IMR-90 (cell line): ENCODE measurements at regions not wholly inside any gene's neighbourhood (a gene's known extent, or its start where the extent isn't known, plus 50 kb on each side); places are given as distances from the start of the nearest gene placed in this dataset.

Experiments
- ATAC-seq: fragments of 200-7000 bp; cut with Tn5 transposase; 2 replicates; pipeline ENCODE4 v1.9.1; 2020; ENCODE audit warnings: low read depth, mild to moderate bottlenecking, moderate library complexity
- BruUV-seq: library from RNA; stranded (reverse); fragments of 400-500 nt; replicated peaks from 2 replicates; lab custom pipeline; 2021; lab: Mats Ljungman, UMichigan
- CTCF ChIA-PET: fragments of 300-600 bp; formaldehyde crosslinking; extraction: SDS; loops from one replicate; lab custom pipeline; 2021; ENCODE audit warnings: antibody characterized with exemption; lab: Yijun Ruan, JAX
- POLR2A ChIA-PET: fragments of 300-600 bp; sonication (Branson Sonifier 250); formaldehyde crosslinking; loops from one replicate; lab custom pipeline; 2022; ENCODE audit warnings: antibody characterized with exemption; ENCODE audit not compliant: unreplicated experiment; lab: Charles Lee
- DNase-seq: peaks from one replicate; pipeline ENCODE4 v3.0.0; 2013
- H2AFZ ChIP-seq: replicated peaks from 2 replicates; pipeline ENCODE3; 2013; ENCODE audit warnings: low read length, mild to moderate bottlenecking; ENCODE audit not compliant: poor library complexity
- H2AK5ac ChIP-seq: 2 replicates; pipeline ENCODE4 v1.6.1; 2013; ENCODE audit warnings: low read depth, low read length, inconsistent platforms
- H2AK9ac ChIP-seq: replicated peaks from 2 replicates; pipeline ENCODE3; 2013; ENCODE audit warnings: mild to moderate bottlenecking, low read depth, low read length, moderate library complexity; ENCODE audit not compliant: poor library complexity
- H2BK120ac ChIP-seq: 2 replicates; pipeline ENCODE4 v1.6.1; 2013; ENCODE audit warnings: low read depth, low read length, inconsistent platforms
- H2BK15ac ChIP-seq: 3 replicates; pipeline ENCODE4 v1.6.1; 2013; ENCODE audit warnings: low read depth, low read length, inconsistent platforms
- H2BK20ac ChIP-seq: 2 replicates; pipeline ENCODE4 v1.6.1; 2013; ENCODE audit warnings: low read depth, mild to moderate bottlenecking, inconsistent platforms, low read length, moderate library complexity
- H2BK5ac ChIP-seq: 2 replicates; pipeline ENCODE4 v1.6.1; 2013; ENCODE audit warnings: mild to moderate bottlenecking, low read depth, low read length, inconsistent platforms; ENCODE audit not compliant: poor library complexity, severe bottlenecking
- H3K14ac ChIP-seq: replicated peaks from 2 replicates; pipeline ENCODE4 v1.6.1; 2013; ENCODE audit warnings: low read depth, low read length, inconsistent platforms
- H3K18ac ChIP-seq: 2 replicates; pipeline ENCODE4 v1.6.1; 2013; ENCODE audit warnings: low read depth, low read length, control low read depth
- H3K23ac ChIP-seq: 2 replicates; pipeline ENCODE4 v1.6.1; 2013; ENCODE audit warnings: low read depth, low read length, inconsistent platforms
- H3K27ac ChIP-seq: 2 replicates; pipeline ENCODE4 v1.5.1; 2013; ENCODE audit warnings: mild to moderate bottlenecking, control low read depth, low read length; ENCODE audit not compliant: insufficient read depth
- H3K27me3 ChIP-seq: 2 replicates; pipeline ENCODE4 v1.6.1; 2013; ENCODE audit warnings: low read length; ENCODE audit not compliant: control insufficient read depth, insufficient read depth
- H3K36me3 ChIP-seq: 2 replicates; pipeline ENCODE4 v1.6.1; 2013; ENCODE audit warnings: low read length, mixed read lengths; ENCODE audit not compliant: control insufficient read depth, insufficient read depth
- H3K4ac ChIP-seq: 2 replicates; pipeline ENCODE4 v1.6.1; 2013; ENCODE audit warnings: low read depth, low read length, inconsistent platforms
- H3K4me1 ChIP-seq: 2 replicates; pipeline ENCODE4 v1.6.1; 2013; ENCODE audit warnings: low read length, mixed read lengths; ENCODE audit not compliant: control insufficient read depth, insufficient read depth
- H3K4me2 ChIP-seq: 2 replicates; pipeline ENCODE4 v1.6.1; 2013; ENCODE audit warnings: low read depth, mild to moderate bottlenecking, control low read depth, low read length, moderate library complexity
- H3K4me3 ChIP-seq: 2 replicates; pipeline ENCODE4 v1.5.1; 2013; ENCODE audit warnings: low read depth, mild to moderate bottlenecking, control low read depth, low read length, moderate library complexity; ENCODE audit not compliant: insufficient read depth
- H3K56ac ChIP-seq: 2 replicates; pipeline ENCODE4 v1.6.1; 2013; ENCODE audit warnings: low read length, inconsistent platforms; ENCODE audit not compliant: insufficient read depth; ENCODE audit errors: extremely low read depth
- H3K79me1 ChIP-seq, 2 experiments: 2 replicates each; pipeline ENCODE4 v1.6.1; 2013; ENCODE audit warnings: low read length in 2 of 2, inconsistent platforms in 1 of 2, low read depth in 1 of 2
- H3K9ac ChIP-seq: 2 replicates; pipeline ENCODE4 v1.6.1; 2013; ENCODE audit warnings: low read depth, low read length, control low read depth
- H3K9me1 ChIP-seq: 2 replicates; pipeline ENCODE4 v1.6.1; 2013; ENCODE audit warnings: low read length, inconsistent platforms; ENCODE audit not compliant: insufficient read depth
- H3K9me3 ChIP-seq: 2 replicates; pipeline ENCODE4 v1.6.1; 2013; ENCODE audit warnings: low read length; ENCODE audit not compliant: control insufficient read depth, insufficient read depth
- H4K20me1 ChIP-seq: 2 replicates; pipeline ENCODE4 v1.6.1; 2013; ENCODE audit warnings: low read length, inconsistent platforms; ENCODE audit not compliant: insufficient read depth
- H4K5ac ChIP-seq: 2 replicates; pipeline ENCODE4 v1.6.1; 2013; ENCODE audit warnings: mild to moderate bottlenecking, low read depth, low read length, control low read depth
- H4K8ac ChIP-seq, 2 experiments: 2 replicates each; pipeline ENCODE4 v1.6.1; 2013; ENCODE audit warnings: low read depth in 2 of 2, low read length in 2 of 2, control low read depth in 1 of 2, inconsistent platforms in 1 of 2
- H4K91ac ChIP-seq: 2 replicates; pipeline ENCODE4 v1.6.1; 2013; ENCODE audit warnings: low read depth, low read length, inconsistent platforms; ENCODE audit not compliant: insufficient read depth
- CEBPB ChIP-seq: IDR thresholded peaks from 2 replicates; pipeline ENCODE4 v1.6.1; 2012; ENCODE audit warnings: low read depth, low read length, improper control_type of control experiment
- dilution Hi-C: fragments of 300-500 bp; cut with HindIII; formaldehyde crosslinking; loops from one replicate; pipeline ENCODE4 v1.14.3; 2018; ENCODE audit warnings: low sequenced_read_pairs; ENCODE audit not compliant: unreplicated experiment
- in situ Hi-C: fragments of 300-500 bp; cut with MboI; formaldehyde crosslinking; loops from 3 replicates; pipeline ENCODE4 v1.14.3; 2019; ENCODE audit warnings: low sequenced_read_pairs, inconsistent platforms, mixed read lengths
- intact Hi-C: fragments of 100-400 bp; cut with micrococcal nuclease; formaldehyde crosslinking; loops from 2 replicates; pipeline ENCODE4 v1.10.0; 2022
- TF ChIP-seq, protein P1 (sequence below): conservative IDR thresholded peaks from 2 replicates; pipeline ENCODE4 v1.5.1; 2012; ENCODE audit warnings: mild to moderate bottlenecking, low read depth, low read length, improper control_type of control experiment

DNA sequence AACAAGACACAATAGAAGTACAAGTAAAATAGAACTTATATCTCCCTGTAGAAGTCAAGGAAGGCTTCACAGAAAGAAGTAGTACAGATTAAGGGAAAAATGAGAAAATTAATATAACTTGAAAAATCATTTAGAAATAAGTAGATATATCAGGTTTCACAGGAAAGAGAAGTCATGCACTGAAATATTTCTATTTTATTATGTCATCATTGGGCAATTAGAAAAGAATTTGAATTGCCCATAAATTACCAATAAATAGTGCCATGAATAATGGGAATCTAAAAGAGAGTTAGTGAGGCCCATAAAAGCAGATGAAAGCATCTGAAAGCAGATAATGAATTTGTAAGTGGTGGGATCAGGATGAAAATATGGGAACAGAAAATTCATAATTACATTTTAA, 1597.8 kb downstream of the PLA2G4A start:
- dilution Hi-C loops (no loop called here), intact Hi-C loops (no loop called here), in situ Hi-C loops (no loop called here)
- H3K56ac ChIP-seq = no peak overlapping the region; the same call in 1 of the 2 replicates
- H3K23ac ChIP-seq = no peak overlapping the region
- no peaks in the 10 kb centered on the region for H3K9me3 ChIP-seq
- POLR2A ChIA-PET = no interaction called here
- H3K27me3 ChIP-seq = no peaks in the 10 kb centered on the region
- BruUV-seq = no TSS peak
- H4K91ac ChIP-seq = no peak overlapping the region
- peak overlapping the region; percentile 87 for H2BK5ac ChIP-seq
- TF ChIP-seq, protein P1, sequence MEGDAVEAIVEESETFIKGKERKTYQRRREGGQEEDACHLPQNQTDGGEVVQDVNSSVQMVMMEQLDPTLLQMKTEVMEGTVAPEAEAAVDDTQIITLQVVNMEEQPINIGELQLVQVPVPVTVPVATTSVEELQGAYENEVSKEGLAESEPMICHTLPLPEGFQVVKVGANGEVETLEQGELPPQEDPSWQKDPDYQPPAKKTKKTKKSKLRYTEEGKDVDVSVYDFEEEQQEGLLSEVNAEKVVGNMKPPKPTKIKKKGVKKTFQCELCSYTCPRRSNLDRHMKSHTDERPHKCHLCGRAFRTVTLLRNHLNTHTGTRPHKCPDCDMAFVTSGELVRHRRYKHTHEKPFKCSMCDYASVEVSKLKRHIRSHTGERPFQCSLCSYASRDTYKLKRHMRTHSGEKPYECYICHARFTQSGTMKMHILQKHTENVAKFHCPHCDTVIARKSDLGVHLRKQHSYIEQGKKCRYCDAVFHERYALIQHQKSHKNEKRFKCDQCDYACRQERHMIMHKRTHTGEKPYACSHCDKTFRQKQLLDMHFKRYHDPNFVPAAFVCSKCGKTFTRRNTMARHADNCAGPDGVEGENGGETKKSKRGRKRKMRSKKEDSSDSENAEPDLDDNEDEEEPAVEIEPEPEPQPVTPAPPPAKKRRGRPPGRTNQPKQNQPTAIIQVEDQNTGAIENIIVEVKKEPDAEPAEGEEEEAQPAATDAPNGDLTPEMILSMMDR = no peak
- TF ChIP-seq CEBPB = peak; percentile 30; the same call in 1 of the 2 replicates
- no peak overlapping the region for H3K9ac ChIP-seq
- H4K5ac ChIP-seq = no peak overlapping the region
- H3K27ac ChIP-seq = no peak overlapping the region
- no peaks in the 10 kb centered on the region for H3K36me3 ChIP-seq
- H3K4me3 ChIP-seq = no peak overlapping the region
- peak; percentile 31 for DNase-seq
- no peaks in the 10 kb centered on the region for H3K4me1 ChIP-seq
- no peak overlapping the region for H2AFZ ChIP-seq
- CTCF ChIA-PET = no interaction called here
- H3K4ac ChIP-seq = no peak overlapping the region
- H3K9me1 ChIP-seq = no peaks in the 10 kb centered on the region
- H3K4me2 ChIP-seq = no peak overlapping the region
- H2BK120ac ChIP-seq = peak overlapping the region; percentile 35; the same call in 1 of the 2 replicates
- peak overlapping the region; percentile 35; the same call in 1 of the 2 replicates for H3K18ac ChIP-seq
- no peak overlapping the region for H3K14ac ChIP-seq
- H2BK15ac ChIP-seq = no peak overlapping the region
- H3K79me1 ChIP-seq = no peaks in the 10 kb centered on the region
- H4K8ac ChIP-seq = no peak overlapping the region; a peak in 1 of 4 replicates
- no peak overlapping the region for H2BK20ac ChIP-seq
- no peak overlapping the region for H2AK5ac ChIP-seq
- ATAC-seq = peak; percentile 8; the same call in 1 of the 2 replicates
- H4K20me1 ChIP-seq = no peaks in the 10 kb centered on the region
- no peak overlapping the region for H2AK9ac ChIP-seq
